SW480 (cell line): ENCODE measurements at regions not wholly inside any gene's neighbourhood (a gene's known extent, or its start where the extent isn't known, plus 50 kb on each side); places are given as distances from the start of the nearest gene placed in this dataset.

Experiments
- DNase-seq: peaks from one replicate; pipeline ENCODE4 v3.0.0-alpha.2; 2016; ENCODE audit warnings: low spot score

DNA sequence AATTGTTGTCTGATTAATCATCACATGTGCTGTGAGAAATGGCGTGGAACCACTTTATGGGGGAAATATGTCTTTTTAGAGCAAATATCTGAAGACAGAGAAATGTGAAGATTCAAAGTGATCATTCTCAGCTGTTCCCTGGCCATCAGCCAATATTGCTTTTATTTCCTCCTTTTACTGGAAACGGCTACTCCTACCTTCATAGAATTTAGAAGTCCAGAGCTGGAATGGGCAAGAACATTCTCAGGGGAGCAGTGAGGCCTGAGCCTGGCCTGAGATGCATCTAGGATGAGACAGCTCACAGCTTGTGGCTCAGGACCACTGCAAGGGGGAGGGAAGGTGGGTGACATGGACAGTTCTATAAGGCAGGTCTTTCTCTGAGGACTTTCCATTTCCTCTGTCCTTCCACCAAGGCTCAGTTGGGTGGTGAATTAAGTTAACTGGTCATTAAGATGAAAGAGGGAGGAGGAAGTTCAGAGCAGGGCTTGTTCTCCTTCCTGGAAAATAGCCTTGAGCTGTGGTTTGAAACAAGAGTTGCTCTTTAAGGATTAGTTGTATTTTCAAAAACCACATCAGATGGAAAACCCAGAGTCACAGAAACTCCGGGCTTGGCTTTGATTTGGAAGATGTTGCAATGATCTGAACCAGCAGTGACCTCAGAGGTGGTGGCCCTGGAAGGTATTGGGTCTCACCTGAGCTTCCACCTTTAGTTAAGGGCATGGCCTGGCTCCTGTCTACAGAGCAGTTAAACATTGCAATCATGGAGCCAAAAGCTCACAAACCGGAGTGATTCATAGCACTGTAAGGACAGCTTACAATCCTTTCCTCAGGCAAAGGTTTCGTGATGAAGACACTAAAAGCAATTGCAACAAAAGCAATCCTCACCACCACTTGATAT lies 144.3 kb downstream of the VAPA start:
- peak; percentile 96 for DNase-seq

DNA sequence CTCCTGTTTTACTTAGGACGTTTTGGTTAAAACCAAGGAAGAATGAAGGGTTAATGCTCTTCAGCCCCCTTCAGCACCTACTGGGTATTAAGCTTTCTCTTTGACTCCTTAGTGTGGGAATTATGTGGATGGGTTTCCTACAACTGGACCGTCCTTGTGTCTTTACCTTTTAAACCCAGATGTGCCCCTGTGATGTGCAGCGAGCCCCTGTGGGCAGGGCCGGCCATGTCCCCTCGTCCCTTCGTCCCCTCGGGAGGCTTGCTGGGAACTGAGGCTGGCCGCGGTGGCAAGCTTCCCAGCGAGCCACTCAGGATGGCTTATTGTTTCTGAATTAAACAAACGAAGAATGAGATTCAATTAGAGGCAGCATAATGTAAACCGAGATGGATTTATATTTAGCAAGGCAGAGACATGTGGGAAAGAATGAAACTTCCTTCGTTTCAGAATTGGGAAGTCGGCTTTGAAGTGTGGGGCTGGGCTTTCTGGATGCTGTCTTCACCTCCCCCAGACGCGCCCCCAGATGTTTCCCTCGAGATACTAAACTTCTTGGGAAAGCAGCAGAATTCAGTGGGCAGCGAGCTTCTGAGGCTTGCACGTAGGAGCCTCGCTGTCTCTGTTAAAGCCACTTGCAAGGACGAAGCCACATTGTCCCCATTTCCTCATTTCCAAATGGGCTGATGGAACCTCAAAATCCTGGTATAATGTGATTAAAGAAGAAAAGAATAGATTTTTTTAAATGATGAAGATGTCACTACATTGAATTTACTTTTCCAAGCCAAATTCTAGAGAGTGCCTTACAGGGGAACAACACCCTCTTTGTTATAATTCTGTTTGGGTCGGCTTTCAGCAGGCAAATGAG lies 146.0 kb downstream of the VAPA start:
- peak; percentile 53 for DNase-seq

DNA sequence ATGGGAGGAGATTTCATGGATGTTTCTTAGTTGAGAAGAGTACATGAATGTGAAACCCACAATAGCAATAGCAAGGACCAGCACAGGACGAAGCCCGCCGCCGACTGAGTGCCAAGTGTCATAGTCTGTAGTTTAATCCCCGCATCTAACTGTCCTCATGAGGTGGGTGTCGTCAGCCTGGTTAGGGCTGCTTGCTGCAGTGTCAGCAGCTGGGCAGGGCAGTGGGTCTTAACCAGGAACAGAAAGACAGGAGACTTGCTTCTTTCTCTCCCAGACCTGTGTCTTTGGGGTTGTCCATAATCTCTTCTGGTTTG lies 146.6 kb downstream of the VAPA start:
- DNase-seq, result peak; percentile 87

DNA sequence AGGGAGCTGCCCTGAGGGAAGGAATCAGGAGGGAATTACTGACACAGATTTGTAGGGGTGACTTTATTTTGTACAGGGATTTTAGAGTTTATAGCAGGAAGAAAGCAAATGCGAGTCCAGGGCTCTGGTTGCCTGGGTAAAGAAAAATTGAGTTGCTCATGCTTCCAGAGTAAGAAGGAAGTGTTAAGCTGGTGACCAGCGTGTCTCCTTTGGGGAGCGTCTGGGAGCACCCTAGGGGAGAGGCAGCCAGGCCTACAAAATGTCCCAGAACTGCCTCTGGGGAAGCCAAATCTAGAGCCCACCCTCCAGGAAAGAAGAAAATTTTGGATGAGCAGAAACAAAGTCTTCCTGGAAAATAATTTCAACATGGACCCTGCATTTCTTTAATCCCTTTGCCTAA lies 147.0 kb downstream of the VAPA start:
- no peak for DNase-seq

DNA sequence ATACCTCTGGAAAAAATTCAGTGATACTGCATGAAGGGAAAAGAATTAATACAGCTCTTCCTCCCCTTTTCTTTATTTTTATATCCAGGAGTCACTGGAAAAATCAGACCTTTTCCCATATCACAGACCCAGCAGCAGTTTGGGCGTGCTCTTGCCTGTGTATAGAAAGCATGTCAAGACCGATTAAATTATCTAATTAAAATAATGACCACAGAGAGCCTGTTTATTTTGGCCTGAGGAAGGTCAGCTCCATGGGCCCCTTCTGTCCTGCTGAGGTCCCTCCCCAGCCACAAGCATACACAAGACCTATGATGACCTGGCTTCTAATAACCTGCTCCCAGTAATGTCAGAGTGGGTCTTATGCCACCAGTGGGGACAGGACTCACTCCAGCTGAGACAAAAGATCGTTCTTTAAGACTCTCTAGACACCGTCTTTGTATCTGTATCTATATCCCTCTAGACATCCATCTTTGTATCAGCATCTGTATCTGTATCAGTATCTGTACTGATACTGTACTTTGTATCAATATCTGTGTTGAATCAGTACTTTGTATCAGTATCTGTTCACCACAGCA lies 147.8 kb downstream of the VAPA start:
- DNase-seq, result no peak

GRCh38 chr18:10062302-10063300 lies 148.8 kb downstream of the VAPA start:
- DNase-seq, result peak; percentile 89

GRCh38 chr18:10063489-10063888 lies 149.7 kb downstream of the VAPA start:
- no peak for DNase-seq

DNA sequence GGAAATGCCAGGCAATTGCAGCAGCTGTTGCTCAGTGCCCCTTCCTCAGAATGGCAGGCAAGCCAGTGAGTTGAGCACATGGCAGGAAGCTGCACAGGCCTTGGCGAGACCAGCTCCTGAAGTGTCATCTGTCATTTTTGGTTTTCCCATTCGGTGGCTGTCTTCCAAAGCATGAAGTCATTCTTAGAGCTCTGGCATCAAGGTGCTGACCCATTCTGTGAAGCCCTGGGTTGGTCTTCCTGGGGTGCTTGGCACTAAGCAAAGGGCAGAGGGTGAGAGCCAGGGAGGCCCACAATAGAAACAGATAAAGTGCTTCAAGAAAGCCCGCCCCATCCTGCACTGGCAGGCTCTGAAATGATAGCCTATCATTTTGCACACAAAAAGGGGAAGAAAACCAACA lies 150.5 kb downstream of the VAPA start:
- no peak for DNase-seq

- DNase-seq, result no peak
Observed at GRCh38 chr18:10065296-10065695, 151.5 kb downstream of the VAPA start.

GRCh38 chr18:10067670-10068659 lies 154.1 kb downstream of the VAPA start:
- peak; percentile 70 for DNase-seq

DNA sequence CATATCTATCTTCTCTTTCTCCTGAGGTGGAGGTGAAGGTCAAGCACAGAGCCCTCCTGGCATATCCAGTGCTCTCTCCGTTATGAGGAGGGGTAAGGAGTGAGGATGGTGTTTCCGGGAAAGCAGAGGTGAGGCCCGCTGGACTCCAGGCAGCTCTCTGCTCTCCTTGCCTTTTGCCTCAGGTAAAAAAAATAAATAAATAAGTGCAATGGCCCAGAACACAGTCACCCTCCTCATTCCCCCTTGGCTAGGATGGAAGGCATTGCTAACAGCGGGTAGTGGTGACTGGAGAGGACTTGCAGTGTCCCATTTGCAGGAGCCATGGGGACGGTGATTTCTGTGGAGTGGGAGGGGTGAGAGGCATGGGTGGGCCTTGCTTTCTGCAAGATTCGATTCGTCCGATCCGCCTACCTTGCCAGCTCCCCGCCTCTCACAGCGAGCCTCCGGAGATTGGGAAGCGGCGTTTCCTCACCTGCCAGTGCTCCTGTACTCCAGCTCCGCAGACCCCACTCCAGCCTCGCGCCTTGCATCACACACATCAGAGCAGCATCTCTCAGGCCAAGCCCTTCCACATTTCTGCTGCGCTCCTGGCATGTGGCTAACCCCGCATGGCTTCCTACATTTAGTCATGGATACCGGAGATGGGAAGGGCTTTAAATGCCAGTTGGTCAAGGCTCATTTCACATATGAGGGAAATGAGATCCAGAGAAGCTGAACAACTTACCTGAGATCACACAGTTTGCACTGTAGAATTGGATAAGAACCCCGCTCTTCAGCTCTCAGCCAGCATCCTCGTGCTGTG lies 155.2 kb downstream of the VAPA start:
- no peak for DNase-seq

DNA sequence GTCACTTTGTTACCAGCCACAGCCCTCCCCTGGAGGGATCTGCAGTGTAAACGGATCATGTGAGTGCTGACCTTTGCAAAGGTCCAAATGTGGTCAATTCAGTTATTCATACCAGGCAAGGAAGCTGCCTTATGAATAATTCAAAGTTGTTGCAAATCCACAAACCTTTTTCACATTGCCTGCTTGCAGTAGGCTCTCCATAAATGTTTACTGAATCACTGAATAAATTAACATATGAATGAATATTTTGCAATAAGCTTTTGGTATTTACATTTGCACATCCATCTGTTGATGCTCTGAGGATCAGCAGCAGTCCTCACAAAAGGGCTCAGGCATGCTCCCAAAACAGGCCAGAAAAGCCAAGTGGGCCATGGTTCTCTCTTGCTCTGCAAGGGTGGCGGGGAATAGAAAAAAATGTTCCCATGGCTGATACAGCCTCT lies 156.8 kb downstream of the VAPA start:
- DNase-seq, result no peak

GRCh38 chr18:10072671-10073175 lies 158.9 kb downstream of the VAPA start:
- DNase-seq, result peak; percentile 62

- peak; percentile 86 for DNase-seq
Observed at GRCh38 chr18:10074110-10074509, 160.3 kb downstream of the VAPA start.

DNA sequence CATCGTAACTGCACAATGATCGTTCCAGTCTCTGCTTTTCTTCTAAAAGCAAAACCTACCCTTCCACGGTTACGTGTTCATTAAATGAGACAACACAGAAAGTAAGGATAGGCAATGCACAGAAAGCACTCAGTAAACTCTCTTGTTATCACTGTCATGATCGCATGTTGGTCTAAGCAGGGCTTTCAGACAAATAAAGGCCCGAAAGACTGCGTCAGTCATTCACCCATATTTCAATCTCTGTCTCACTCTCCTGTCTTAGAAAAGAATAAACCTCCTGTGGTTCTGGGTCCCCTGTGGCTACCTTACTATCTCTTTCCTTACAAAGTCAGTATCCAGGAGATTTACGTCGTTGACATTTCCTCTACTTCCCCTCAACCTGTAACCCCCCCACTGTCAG lies 160.9 kb downstream of the VAPA start:
- peak; percentile 55 for DNase-seq

DNA sequence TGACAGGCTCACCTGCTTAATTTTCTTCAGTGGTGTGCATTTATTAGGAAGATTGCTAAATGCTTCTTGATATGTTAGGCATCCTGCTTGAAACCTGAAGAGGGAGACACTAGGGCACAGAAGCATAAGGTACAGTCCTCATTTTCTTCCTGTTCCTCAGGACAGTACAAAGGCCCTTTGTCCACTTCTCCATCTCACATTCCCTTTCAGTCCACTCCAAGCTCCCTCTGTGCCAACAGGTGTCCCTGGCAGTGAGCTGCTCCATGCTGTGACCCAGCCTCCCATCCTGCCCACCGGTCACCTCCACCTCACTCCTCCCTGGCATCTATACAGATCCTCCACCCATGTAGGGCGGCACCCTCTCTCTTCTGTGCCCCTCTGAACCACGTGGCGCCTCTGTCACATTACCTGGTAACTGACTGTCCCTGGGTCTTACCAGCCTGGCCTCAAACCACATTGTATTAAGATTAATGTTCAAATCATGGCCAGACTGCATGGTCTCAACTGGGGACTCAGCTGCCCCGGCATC lies 162.8 kb downstream of the VAPA start:
- DNase-seq, result peak; percentile 96

DNA sequence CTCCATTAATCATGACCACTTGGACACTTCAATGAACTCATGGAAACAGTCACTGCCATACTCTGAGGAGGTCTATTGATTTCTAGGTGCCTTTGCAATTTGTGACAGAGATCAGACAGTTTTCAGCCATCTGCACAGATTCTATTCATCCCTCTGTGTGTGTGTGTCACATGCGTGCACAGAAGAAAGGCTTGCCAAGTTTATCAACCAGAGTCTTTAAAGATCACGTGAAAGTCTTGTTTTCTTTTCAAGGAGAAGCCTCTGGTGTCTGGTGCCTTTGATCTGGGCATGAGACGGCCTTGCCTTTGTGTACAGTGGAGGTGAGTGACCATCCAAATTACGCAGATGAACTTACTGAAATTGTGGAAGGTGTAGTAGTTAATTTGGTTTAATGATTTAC lies 164.2 kb downstream of the VAPA start:
- DNase-seq, result peak; percentile 80

GRCh38 chr18:10080372-10080771 lies 166.6 kb downstream of the VAPA start:
- no peak for DNase-seq

GRCh38 chr18:10081492-10081891 lies 167.7 kb downstream of the VAPA start:
- no peak for DNase-seq
